ENCODE measurements at regions not wholly inside any gene's neighbourhood (a gene's known extent, or its start where the extent isn't known, plus 50 kb on each side); places are given as distances from the start of the nearest gene placed in this dataset.
"Not testable (repeated sequence)": the region's sequence is repeated elsewhere in the genome, so short reads cannot be mapped to it uniquely, and the experiment has no call there.

GRCh38 chr4:131441004-131441688 is 1707.9 kb upstream of the PCDH10 start:
- no peak for DNase-seq (ENCODE audit: low read depth, low spot score)

- no peak for DNase-seq (ENCODE audit: low read depth, low spot score)
These were observed 1701.2 kb upstream of the PCDH10 start for GRCh38 chr4:131447883-131448282.

- no peak for DNase-seq (ENCODE audit: low read depth, low spot score)
These were observed 1698.4 kb upstream of the PCDH10 start for GRCh38 chr4:131450572-131451209.

- DNase-seq (ENCODE audit: low read depth, low spot score), result no peak
These were observed 1689.5 kb upstream of the PCDH10 start for GRCh38 chr4:131459430-131460101.

- DNase-seq (ENCODE audit: low read depth, low spot score), result no peak
These were observed 1678.7 kb upstream of the PCDH10 start for GRCh38 chr4:131470360-131470759.

GRCh38 chr4:131488772-131489171 is 1660.3 kb upstream of the PCDH10 start:
- no peak for DNase-seq (ENCODE audit: low read depth, low spot score)

- not testable (repeated sequence) for DNase-seq (ENCODE audit: low read depth, low spot score)
These were observed 1652.9 kb upstream of the PCDH10 start for GRCh38 chr4:131496211-131496610.

- no peak for DNase-seq (ENCODE audit: low read depth, low spot score)
These were observed 1649.8 kb upstream of the PCDH10 start for GRCh38 chr4:131499141-131499873.

GRCh38 chr4:131509521-131509920 is 1639.6 kb upstream of the PCDH10 start:
- no peak for DNase-seq (ENCODE audit: low read depth, low spot score)

- DNase-seq (ENCODE audit: low read depth, low spot score), result no peak
These were observed 1622.4 kb upstream of the PCDH10 start for GRCh38 chr4:131526686-131527085.

- no peak for DNase-seq (ENCODE audit: low read depth, low spot score)
These were observed 1618.0 kb upstream of the PCDH10 start for GRCh38 chr4:131531087-131531486.

- DNase-seq (ENCODE audit: low read depth, low spot score), result no peak
These were observed 1614.0 kb upstream of the PCDH10 start for GRCh38 chr4:131534944-131535645.

GRCh38 chr4:131540256-131540655 is 1608.8 kb upstream of the PCDH10 start:
- no peak for DNase-seq (ENCODE audit: low read depth, low spot score)

GRCh38 chr4:131547506-131547981 is 1601.5 kb upstream of the PCDH10 start:
- DNase-seq (ENCODE audit: low read depth, low spot score), result no peak

GRCh38 chr4:131551306-131551705 is 1597.8 kb upstream of the PCDH10 start:
- DNase-seq (ENCODE audit: low read depth, low spot score), result no peak

GRCh38 chr4:131566026-131566425 is 1583.1 kb upstream of the PCDH10 start:
- DNase-seq (ENCODE audit: low read depth, low spot score), result no peak

GRCh38 chr4:131584587-131584986 is 1564.5 kb upstream of the PCDH10 start:
- DNase-seq (ENCODE audit: low read depth, low spot score), result no peak

GRCh38 chr4:131595140-131595539 is 1554.0 kb upstream of the PCDH10 start:
- no peak for DNase-seq (ENCODE audit: low read depth, low spot score)

- no peak for DNase-seq (ENCODE audit: low read depth, low spot score)
These were observed 1545.4 kb upstream of the PCDH10 start for GRCh38 chr4:131603705-131604104.

GRCh38 chr4:131609039-131609438 is 1540.1 kb upstream of the PCDH10 start:
- DNase-seq (ENCODE audit: low read depth, low spot score), result no peak

GRCh38 chr4:131610517-131610916 is 1538.6 kb upstream of the PCDH10 start:
- DNase-seq (ENCODE audit: low read depth, low spot score), result not testable (repeated sequence)
